GM18505 (cell line): ENCODE measurements at regions not wholly inside any gene's neighbourhood (a gene's known extent, or its start where the extent isn't known, plus 50 kb on each side); places are given as distances from the start of the nearest gene placed in this dataset.

Experiments
- ATAC-seq: cut with Tn5 transposase; IDR thresholded peaks from one replicate; pipeline ENCODE4 v1.9.1; 2021; ENCODE audit not compliant: unreplicated experiment
- POLR2A ChIP-seq: IDR thresholded peaks from 4 replicates; pipeline ENCODE4 v1.6.1; 2011; ENCODE audit warnings: borderline replicate concordance; ENCODE audit not compliant: insufficient read depth, insufficient read length; ENCODE audit errors: extremely low read depth

DNA sequence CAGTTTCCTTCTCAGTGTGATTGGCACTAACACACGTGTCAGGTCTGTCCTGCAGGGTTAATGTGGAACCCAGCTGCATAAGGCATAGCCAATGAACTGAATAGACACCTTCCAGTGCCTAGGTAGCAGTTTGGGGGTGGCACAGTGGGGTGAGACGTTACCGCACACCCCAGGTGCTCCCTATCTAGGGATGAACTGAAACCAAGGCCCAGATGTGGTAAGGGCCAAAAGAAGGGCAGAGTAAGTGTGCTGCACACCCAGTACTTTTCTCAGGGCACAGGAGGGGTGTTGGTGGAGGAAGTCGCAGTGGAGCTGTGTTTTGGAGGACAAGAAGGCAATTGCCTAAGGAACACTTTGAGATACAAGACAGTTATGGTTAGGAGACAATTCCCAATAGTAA is 317.9 kb upstream of the TSHZ3 start:
- TF ChIP-seq POLR2A: no peak
- no peak for ATAC-seq

DNA sequence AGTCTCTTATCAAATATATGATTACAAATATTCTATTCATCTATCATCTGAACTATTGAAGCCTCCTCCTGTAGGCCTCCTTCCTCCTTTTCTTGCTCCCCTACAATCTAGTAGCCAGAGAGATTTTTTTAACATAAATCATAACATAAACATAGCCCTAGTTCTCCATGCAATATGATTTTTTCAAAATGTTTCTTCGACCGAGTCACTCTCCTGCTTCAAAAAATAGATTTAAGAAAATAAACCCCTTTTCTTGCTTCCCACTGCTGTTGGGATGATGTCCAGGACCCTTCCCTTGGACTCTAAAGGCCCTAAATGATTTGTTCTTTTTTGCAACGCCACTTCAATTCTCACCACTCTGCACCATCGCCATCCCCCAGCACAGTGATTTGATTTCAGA is 319.7 kb upstream of the TSHZ3 start:
- no peak for ATAC-seq
- no peak for TF ChIP-seq POLR2A

DNA sequence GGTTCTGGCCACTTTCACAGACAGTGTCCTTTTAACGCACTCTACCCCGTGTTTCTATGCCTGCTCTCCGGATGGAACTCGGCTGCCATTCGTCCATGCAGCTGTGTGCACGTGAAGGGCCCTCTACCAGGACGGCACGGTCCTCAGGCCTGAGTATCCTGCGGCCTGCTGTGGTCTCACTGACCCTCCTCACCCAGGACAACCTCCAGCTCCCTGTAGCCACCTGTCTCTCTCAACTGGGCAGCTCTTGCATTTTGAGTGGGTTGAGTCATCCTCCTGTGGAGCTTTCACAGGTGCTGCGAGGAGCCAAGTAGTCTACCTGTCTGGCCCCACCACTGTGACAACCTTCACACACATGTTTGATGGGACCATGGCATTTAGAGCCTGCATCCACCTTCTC is 321.7 kb upstream of the TSHZ3 start:
- no peak for TF ChIP-seq POLR2A

DNA sequence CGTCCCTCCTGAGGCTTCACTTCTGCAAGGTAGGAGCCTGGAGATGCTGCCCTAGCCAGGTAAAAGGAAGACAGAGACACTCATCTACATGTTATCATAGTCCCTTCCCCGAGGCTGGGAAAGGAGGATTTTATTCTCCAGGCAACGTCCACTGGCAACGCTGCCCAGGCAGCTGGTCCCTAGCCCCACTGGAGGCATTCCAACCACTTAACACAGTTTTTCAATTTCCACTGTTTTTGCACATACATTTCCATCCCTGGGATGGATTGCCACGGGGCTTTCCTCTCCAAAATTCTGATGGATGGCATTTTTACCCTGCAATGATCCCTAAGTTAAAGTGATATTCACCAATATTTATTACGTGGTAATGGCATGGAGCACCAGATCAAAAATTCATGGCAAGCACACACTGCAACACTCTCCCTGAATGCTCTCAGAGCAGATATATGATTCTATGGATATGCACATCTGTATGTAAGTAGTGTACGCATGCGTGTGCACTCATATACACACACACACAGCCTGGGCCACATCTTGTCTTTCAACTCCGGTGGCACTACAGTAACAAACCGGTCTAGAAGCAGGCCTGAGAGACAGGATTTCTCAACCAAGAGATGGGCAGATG is 322.3 kb upstream of the TSHZ3 start:
- no peak for ATAC-seq
- TF ChIP-seq POLR2A: no peak

More for the DNA sequence above, 321.7 kb upstream of the TSHZ3 start:
- ATAC-seq: no peak

DNA sequence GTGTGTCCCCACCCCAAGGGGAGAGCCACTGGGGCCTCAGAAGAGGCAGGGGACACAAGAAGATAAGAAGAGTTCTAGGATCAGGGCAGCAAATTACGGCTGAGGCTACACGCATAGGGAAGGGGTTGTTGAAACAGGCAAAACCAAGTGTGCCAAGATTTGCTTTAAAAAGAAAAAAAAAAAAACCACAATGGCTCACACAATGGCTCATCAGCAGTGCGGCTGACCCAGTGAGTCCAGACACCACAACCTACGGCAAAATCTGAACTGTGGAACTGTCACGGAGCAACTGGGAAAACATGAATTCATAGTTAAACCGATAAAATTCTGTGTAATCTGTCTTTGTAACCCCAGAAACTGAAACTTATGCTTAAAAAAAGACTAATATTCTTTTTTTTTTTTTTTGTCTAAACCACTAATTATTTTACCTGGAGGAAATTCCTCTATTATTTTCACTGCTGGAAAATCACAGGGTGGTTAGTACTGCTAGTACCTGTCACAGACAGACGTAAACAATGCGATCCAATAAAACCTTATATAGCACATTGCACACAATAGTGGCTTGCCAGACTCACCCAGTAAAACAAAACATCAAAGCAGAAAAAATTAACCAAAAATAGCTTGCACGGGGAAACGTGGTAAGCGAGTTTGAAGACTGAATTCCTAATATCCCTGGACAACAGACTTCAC is 325.4 kb upstream of the TSHZ3 start:
- no peak for ATAC-seq
- no peak for TF ChIP-seq POLR2A

DNA sequence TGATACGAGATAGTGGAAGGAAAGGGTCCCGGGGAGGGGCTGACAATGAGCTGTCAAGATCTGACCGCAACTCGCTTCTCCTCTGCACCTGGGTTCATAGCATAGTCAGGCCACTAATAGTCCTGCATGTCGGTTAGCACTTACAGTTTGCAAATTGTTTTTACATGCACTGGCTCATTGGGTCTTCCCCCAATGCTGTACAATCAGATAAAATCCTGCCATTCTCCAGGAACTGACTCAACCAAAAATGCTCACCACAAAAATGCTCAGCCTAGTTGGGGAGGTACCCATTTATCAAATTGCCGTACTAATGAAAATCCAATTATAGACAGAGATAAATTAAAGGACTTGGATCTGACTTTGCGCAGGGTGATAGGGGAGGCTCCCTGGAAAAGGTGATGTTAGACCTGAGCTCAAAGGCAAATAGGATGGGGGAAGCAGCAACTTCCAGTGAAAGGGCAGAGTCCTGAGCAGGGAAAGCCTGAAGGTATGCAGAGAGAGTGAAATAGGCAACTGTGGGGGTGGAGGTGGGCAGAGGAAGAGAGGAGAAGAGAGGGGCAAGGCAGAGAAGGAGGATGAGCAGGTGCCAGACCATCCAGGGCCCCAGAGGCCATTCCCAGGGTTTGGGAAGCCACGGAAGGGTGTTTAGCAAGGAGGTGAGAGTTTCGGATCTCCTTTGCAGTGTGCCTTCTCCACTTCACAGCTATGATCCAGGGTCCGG is 326.1 kb upstream of the TSHZ3 start:
- no peak for TF ChIP-seq POLR2A
- ATAC-seq: no peak

DNA sequence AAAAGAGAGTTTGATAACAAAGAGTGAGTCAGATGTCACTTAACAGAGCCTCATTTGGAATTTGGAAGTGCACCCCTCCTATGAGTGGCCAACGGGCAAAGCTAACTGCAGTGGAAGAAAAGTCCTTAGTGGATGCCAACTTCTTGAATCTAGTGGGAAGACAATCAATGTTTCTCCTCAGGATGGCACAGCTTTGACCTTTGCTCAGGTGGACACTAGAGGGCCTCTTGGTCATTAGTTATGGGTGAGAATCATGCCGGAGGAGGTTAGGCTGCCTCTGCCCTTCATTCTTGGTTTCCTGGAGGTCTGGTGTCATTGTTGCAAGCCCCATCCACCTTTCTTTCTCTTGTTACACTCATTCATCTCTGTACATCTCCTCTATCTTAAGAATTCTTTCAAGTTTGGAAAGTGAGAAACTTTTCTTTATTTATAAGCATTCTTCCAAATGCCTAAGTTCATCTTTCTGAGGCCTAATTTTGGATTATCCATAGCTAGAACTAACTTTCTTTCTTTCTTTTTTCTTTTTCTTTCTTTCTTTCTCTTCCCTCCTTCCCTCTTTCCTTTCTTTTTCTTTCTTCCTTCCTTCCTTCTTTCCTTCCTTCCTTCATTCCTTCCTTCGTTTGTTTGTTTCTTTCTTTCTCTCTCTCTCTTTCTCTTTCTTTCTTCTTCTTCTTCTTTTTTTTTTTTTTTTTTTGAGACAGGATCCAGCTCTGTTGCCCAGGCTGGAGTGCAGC is 327.2 kb upstream of the TSHZ3 start:
- no peak for TF ChIP-seq POLR2A
- no peak for ATAC-seq

DNA sequence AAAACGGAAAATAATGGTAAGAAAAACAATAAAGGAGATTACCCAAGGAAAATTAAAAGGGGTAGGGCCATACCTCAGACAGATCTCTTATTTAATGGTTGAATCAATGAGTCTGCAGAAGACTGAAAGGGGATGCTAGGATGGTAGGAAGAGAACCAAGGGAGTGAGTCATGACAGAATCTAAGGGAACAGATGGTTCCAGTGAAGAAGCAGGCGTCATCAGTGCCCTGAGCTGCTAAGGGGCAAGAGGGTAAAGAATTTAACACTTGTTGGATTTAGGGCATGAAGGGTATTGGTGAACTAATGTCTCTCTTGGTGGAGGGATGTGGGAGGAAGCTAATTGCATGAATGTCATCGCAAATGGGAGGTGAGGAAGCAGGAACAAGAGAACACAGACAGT is 329.2 kb upstream of the TSHZ3 start:
- no peak for ATAC-seq
- TF ChIP-seq POLR2A: no peak

DNA sequence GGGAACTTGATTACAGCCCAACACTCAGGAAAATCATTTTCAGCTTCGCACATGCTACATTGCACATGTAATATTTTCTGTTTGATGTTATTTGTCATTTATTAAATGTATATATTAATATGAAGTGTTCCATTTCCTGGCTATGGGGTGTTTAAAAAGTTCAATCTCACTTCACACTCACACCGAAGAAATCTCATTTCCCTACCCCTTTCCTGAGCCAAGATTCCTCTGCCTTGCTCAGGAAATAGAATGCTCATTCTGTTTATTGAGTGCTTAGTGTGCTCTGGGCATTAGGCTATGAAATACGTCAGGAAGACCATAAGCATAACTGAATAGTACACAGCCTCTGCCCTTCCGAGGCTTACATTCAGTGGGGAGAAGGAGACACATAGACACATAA is 331.9 kb upstream of the TSHZ3 start:
- no peak for TF ChIP-seq POLR2A
- ATAC-seq: no peak

DNA sequence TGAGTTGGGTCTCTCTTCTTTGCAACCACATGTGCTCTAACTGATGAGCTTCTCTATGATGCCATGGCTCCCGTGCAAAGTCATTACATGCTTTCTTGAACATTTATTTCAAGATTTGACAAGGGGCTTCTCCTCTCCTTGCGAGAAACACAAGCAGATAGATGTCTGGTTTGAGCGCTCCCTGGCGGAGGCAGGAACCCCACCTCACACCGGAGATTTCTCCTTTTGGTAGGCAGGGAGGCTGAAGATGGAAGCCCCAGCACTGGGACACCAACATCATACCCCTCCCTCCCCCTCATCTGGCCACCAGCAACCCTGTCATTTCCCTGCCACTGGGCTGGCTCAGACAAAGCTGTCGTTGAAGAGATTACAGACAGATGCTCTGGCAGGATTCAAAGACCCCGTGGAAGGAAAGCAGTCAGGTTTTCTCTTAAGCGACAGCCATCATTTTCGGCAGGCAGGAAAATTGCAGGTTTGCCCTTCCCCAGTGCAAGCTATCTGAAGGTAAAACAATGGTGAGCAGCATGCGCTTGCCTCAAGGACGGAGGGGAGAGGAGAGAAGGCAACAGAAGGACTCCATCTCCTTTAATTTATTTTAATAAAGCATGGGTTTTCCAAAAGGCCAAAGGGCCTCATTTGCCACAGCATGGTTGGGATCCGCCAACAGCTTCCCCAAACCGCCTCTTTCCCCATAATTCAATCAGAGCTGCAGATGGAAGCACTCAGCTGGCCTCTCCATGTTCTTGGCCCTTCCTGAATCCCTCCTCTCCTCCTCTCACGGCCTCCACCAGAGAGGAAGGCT is 344.1 kb upstream of the TSHZ3 start:
- no peak for ATAC-seq
- TF ChIP-seq POLR2A: no peak

DNA sequence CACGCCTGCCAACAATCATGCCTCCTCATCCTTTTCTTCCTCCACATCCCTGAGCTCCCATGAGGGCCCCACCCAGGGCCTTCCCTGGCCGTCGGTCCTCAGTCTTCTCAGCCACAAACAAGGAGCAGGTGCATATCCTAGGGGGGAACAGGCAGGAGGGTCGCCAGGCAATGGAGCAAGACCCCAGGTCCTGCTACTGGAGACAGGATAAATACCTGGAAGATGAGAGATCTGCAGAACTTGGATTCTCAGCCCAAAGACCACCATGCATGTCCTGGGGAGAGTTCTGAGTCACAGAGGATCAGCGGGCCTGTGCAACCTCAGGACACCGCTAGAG is 344.7 kb upstream of the TSHZ3 start:
- no peak for ATAC-seq
- no peak for TF ChIP-seq POLR2A

DNA sequence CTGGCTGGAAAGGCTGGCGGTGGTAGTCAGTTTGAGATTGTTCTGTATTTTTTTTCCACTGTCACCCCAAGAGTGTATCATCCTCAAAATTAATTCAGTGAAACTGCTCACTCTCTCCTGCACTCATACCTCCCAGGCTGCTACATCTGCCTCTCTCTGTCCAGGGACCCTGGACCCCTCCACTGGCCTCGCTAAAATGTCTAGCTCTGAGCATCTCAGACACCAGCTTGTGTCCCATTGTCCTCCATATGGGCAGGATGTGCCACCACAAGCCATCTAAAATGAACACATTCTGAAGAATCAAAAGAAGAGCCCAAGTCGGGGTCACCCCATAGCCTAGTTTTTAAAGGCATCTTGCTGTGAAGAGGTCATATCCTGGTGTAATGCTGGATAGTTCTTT is 345.5 kb upstream of the TSHZ3 start:
- no peak for ATAC-seq
- TF ChIP-seq POLR2A: no peak

DNA sequence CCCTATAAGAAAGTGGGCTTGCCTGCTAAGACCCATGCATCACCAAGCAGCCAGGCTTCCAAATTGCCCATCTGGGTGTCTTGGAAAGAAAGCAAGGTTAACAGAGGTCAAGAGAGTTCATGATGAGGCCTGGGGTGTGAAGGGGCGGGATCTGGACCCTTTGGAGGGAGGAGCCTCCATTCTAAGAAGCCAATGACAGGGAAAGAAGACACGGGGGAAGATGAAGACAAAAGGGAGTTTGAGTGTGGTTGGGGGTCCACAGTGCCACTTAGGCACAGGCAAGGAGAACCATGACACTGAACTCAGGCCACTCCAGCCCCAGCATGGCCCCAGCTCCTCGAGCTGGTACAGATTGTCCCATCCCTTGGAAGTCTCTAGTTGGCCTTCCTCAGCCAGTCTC is 350.2 kb upstream of the TSHZ3 start:
- ATAC-seq: no peak
- no peak for TF ChIP-seq POLR2A
